Keratinocyte (primary cell): ENCODE measurements at regions not wholly inside any gene's neighbourhood (a gene's known extent, or its start where the extent isn't known, plus 50 kb on each side); places are given as distances from the start of the nearest gene placed in this dataset.

Source experiments
- DNase-seq: peaks from one replicate; pipeline ENCODE4 v3.0.0-alpha.2; 2011; ENCODE audit warnings: low read depth, missing footprints, low spot score
- FAIRE-seq: peaks from 2 replicates; lab custom pipeline; 2011; peaks lifted over from hg19 to GRCh38; lab: Jason Lieb, UNC
- H2AFZ ChIP-seq: 2 replicates; pipeline ENCODE4 v1.6.0; 2012; ENCODE audit warnings: low read length, control low read depth, inconsistent platforms; ENCODE audit not compliant: control insufficient read depth
- H3K27ac ChIP-seq: 2 replicates; pipeline ENCODE4 v1.5.1; 2011; ENCODE audit warnings: low read length; ENCODE audit not compliant: control insufficient read depth, insufficient read depth
- H3K27me3 ChIP-seq: 3 replicates; pipeline ENCODE4 v1.6.0; 2011; ENCODE audit warnings: low read length; ENCODE audit not compliant: control insufficient read depth, insufficient read depth; ENCODE audit errors: extremely low read depth
- H3K36me3 ChIP-seq, 2 experiments: 2 replicates in 1 of 2; 3 replicates in 1 of 2; pipeline ENCODE4 v1.5.1; 2011; ENCODE audit warnings: low read length in 2 of 2, mild to moderate bottlenecking in 1 of 2; ENCODE audit not compliant: control insufficient read depth in 2 of 2, insufficient read depth in 2 of 2; ENCODE audit errors: extremely low read depth in 1 of 2
- H3K4me1 ChIP-seq: 3 replicates; pipeline ENCODE4 v1.5.1; 2011; ENCODE audit warnings: low read length; ENCODE audit not compliant: control insufficient read depth, insufficient read depth; ENCODE audit errors: extremely low read depth
- H3K4me2 ChIP-seq: 3 replicates; pipeline ENCODE4 v1.6.0; 2011; ENCODE audit warnings: low read depth, low read length; ENCODE audit not compliant: control insufficient read depth, insufficient read depth; ENCODE audit errors: extremely low read depth
- H3K4me3 ChIP-seq, 3 experiments: fragments of 200-600 bp in 1 of 3; sonication (generic) in 1 of 3; 2 replicates in 2 of 3; 3 replicates in 1 of 3; pipeline ENCODE4 v1.5.1; 2011 to 2016; ENCODE audit warnings: low read length in 3 of 3, mild to moderate bottlenecking in 3 of 3, control low read depth in 2 of 3, inconsistent platforms in 1 of 3, low read depth in 1 of 3, mixed read lengths in 1 of 3, mixed run types in 1 of 3, moderate library complexity in 1 of 3; ENCODE audit not compliant: control insufficient read depth in 2 of 3, insufficient read depth in 2 of 3; ENCODE audit errors: extremely low read depth in 1 of 3
- H3K79me2 ChIP-seq: 2 replicates; pipeline ENCODE4 v1.6.0; 2012; ENCODE audit warnings: low read length; ENCODE audit not compliant: control insufficient read depth, insufficient read depth
- H3K9ac ChIP-seq: 3 replicates; pipeline ENCODE4 v1.6.0; 2011; ENCODE audit warnings: low read length; ENCODE audit not compliant: control insufficient read depth, insufficient read depth; ENCODE audit errors: extremely low read depth
- H3K9me1 ChIP-seq: 3 replicates; pipeline ENCODE4 v1.6.0; 2011; ENCODE audit warnings: low read length; ENCODE audit not compliant: control insufficient read depth, insufficient read depth; ENCODE audit errors: extremely low read depth
- H3K9me3 ChIP-seq: 2 replicates; pipeline ENCODE4 v1.5.1; 2012; ENCODE audit warnings: low read depth, low read length; ENCODE audit not compliant: control insufficient read depth
- H4K20me1 ChIP-seq: 3 replicates; pipeline ENCODE4 v1.6.0; 2011; ENCODE audit warnings: low read length; ENCODE audit not compliant: control insufficient read depth, insufficient read depth; ENCODE audit errors: extremely low read depth
- CTCF ChIP-seq, 3 experiments: IDR thresholded peaks in 1 of 3; conservative IDR thresholded peaks in 1 of 3; optimal IDR thresholded peaks in 1 of 3; 2 replicates in 2 of 3; 3 replicates in 1 of 3; pipeline versions ENCODE3 to v1.5.1; 2011; ENCODE audit warnings: low read length in 3 of 3, mild to moderate bottlenecking in 3 of 3, moderate library complexity in 2 of 3, control low read depth in 1 of 3, inconsistent platforms in 1 of 3; ENCODE audit not compliant: insufficient read depth in 2 of 3; ENCODE audit errors: extremely low read depth in 1 of 3
- EZH2 ChIP-seq: IDR thresholded peaks from one replicate; pipeline ENCODE4 v1.6.1; 2012; ENCODE audit warnings: inconsistent platforms, mild to moderate bottlenecking, low read length, moderate library complexity
- dilution Hi-C: fragments of 300-500 bp; cut with MboI; formaldehyde crosslinking; loops from one replicate; pipeline ENCODE4 v1.7.0; 2020; ENCODE audit warnings: low sequenced_read_pairs; ENCODE audit not compliant: extremely low pct_ligation_motif_present

DNA sequence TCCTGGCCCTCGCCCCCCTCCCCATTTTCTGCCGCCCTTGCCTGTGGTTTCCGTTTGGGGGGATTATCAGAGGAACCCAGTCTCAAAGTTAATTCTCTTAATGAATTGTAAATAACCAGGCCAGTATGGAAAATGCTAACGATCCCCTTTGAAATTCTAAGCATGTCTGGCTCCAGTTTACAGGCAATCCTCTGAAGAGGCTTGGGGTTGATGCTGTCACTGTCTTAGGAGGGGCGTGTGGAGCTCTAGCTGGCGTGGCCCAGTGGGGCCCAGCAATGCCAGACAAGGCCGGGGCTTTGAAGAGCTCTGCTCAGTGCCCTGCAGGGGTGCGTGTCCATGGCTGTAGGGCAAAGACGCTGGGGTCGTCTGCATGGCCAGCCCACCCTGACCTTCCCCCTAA is 164.6 kb downstream of the CYLD start:
- DNase-seq (no peak), FAIRE-seq (no peak)
- H3K4me1 ChIP-seq, result no peaks in the 10 kb centered on the region
- H4K20me1 ChIP-seq, result no peaks in the 10 kb centered on the region
- no peak overlapping the region for H3K4me3 ChIP-seq
- H3K36me3 ChIP-seq, result no peaks in the 10 kb centered on the region
- no peaks in the 10 kb centered on the region for H3K9me1 ChIP-seq
- no peak overlapping the region for H3K27ac ChIP-seq
- no peak for TF ChIP-seq EZH2
- TF ChIP-seq CTCF (optimal IDR thresholded peaks at IDR 0.05 in 1 of 3, IDR thresholded peaks at IDR 0.05 in 1 of 3, conservative IDR thresholded peaks at IDR 0.05 in 1 of 3; ENCODE audit: extremely low read depth in 1 of 3, insufficient read depth in 2 of 3, low read length in 3 of 3), result no peak
- dilution Hi-C loops, result no loop called here
- no peaks in the 10 kb centered on the region for H3K9me3 ChIP-seq
- H2AFZ ChIP-seq, result no peak overlapping the region
- no peaks in the 10 kb centered on the region for H3K79me2 ChIP-seq
- H3K27me3 ChIP-seq, result no peaks in the 10 kb centered on the region
- H3K9ac ChIP-seq, result no peak overlapping the region
- H3K4me2 ChIP-seq, result no peak overlapping the region

DNA sequence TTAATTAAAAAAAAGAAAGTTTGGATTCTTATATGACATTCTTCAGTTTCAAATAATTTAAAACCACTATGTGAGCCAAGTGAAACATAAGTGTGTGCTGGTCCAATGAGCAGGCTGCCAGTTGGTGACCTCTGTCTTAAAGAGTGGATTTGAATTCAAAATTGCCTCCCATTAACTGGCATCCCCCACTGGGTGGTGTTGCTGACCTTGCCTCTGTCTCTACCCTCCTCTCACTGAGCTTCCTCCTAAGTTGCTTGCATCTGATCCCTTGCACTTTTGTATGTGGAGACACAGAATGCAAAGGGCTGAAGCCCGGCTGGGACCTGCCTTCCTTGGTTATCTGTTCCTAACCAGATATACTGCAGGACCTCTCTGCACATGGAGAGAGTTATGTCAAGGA is 160.6 kb downstream of the CYLD start:
- no peak for FAIRE-seq

More for the DNA sequence above, 160.6 kb downstream of the CYLD start:
- Histone ChIP-seq H3K4me1 (no peaks in the 10 kb centered on the region), H3K9me3 (no peaks in the 10 kb centered on the region), H3K4me2 (no peak overlapping the region), H3K9ac (no peak overlapping the region), H3K27me3 (no peaks in the 10 kb centered on the region), H3K4me3 (no peak overlapping the region), H3K27ac (no peak overlapping the region), H3K79me2 (no peaks in the 10 kb centered on the region), H2AFZ (no peak overlapping the region), H4K20me1 (no peaks in the 10 kb centered on the region), H3K9me1 (no peaks in the 10 kb centered on the region), H3K36me3 (no peaks in the 10 kb centered on the region)
- TF ChIP-seq CTCF (optimal IDR thresholded peaks at IDR 0.05 in 1 of 3, IDR thresholded peaks at IDR 0.05 in 1 of 3, conservative IDR thresholded peaks at IDR 0.05 in 1 of 3; ENCODE audit: extremely low read depth in 1 of 3, insufficient read depth in 2 of 3, low read length in 3 of 3), result peak in 2 of 3 experiments; percentile 3 to 53
- TF ChIP-seq EZH2, result no peak
- dilution Hi-C loops, result no loop called here
- no peak for DNase-seq
